ENCODE measurements at regions not wholly inside any gene's neighbourhood (a gene's known extent, or its start where the extent isn't known, plus 50 kb on each side); places are given as distances from the start of the nearest gene placed in this dataset.
"Not testable (repeated sequence)": the region's sequence is repeated elsewhere in the genome, so short reads cannot be mapped to it uniquely, and the experiment has no call there.

DNA sequence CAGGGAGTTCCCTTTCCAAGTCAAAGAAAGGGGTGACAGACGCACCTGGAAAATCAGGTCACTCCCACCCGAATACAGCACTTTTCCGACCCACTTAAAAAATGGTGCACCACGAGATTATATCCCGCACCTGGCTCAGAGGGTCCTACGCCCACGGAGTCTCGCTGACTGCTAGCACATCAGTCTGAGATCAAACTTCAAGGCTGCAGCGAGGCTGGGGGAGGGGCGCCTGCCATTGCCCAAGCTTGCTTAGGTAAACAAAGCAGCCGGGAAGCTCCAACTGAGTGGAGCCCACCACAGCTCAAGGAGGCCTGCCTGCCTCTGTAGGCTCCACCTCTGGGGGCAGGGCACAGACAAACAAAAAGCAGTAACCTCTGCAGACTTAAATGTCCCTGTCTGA is 277.8 kb upstream of the ARHGAP42 start:
- DNase-seq (ENCODE audit: extremely low spot score); POLR2A ChIA-PET; CTCF ChIA-PET: not testable (repeated sequence)

GRCh38 chr11:100419518-100419917 is 267.6 kb upstream of the ARHGAP42 start:
- no peak for DNase-seq (ENCODE audit: extremely low spot score)
- no peak for TF ChIP-seq CTCF (IDR thresholded peaks at IDR 0.05; ENCODE audit: control extremely low read depth, extremely low read depth, low read depth, missing control alignments)
- ChIA-PET CTCF (interaction anchor here (1.7 kb wide), 1 partner anchor 12 kb away, joined by 6 read pairs; no protein-coding TSS in a partner anchor), POLR2A (no interaction called here)

GRCh38 chr11:100434821-100435641 is 252.1 kb upstream of the ARHGAP42 start:
- CTCF ChIA-PET = interaction anchor here (1.0 to 1.5 kb wide), 2 partner anchors 9 to 13 kb away, joined by 3 to 5 read pairs; no protein-coding TSS in a partner anchor
- TF ChIP-seq CTCF (IDR thresholded peaks at IDR 0.05; ENCODE audit: control extremely low read depth, extremely low read depth, low read depth, missing control alignments) = no peak
- no peak for DNase-seq (ENCODE audit: extremely low spot score)
- POLR2A ChIA-PET = no interaction called here

DNA sequence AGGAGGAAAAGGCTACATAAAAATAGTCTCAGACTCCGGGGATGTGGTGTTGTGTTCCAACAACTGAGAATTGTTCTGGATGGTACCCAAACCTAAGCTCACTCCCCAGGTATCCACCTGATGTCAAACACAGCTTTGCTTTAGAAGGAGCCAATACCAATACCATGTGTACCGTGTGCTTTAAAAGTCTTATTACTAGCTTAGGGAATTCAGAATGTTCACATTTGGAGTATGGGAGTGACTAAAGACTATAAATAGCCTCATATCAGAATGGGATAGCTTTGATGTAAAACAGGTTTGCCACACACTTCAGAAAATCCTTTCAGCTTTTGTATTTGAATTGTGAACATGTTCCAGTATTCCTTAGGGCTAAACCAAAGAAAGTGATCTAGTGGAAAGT is 248.7 kb upstream of the ARHGAP42 start:
- no peak for TF ChIP-seq CTCF (IDR thresholded peaks at IDR 0.05; ENCODE audit: control extremely low read depth, extremely low read depth, low read depth, missing control alignments)
- ChIA-PET CTCF (interaction anchor here (1.0 to 1.7 kb wide), 2 partner anchors 11 to 23 kb away, joined by 3 to 6 read pairs; no protein-coding TSS in a partner anchor), POLR2A (no interaction called here)
- DNase-seq (ENCODE audit: extremely low spot score) = no peak

DNA sequence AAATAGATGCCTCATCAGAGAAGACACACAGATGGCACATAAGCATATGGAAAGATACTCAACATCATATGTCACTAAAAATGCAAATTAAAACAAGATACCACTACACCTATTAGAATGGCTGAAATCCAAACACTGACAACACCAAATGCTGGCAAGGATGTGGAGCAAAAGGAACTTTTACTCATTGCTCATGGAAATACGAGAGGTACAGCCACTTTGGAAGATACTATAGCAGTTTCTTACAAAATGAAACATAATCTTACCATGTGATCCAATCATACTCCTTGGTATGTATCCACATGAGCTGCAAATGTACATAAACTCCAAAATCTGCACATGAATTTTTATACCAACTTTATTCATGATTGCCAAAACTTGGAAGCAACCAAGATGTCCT is 246.0 kb upstream of the ARHGAP42 start:
- TF ChIP-seq CTCF (IDR thresholded peaks at IDR 0.05; ENCODE audit: control extremely low read depth, extremely low read depth, low read depth, missing control alignments) = no peak
- no peak for DNase-seq (ENCODE audit: extremely low spot score)
- ChIA-PET POLR2A (no interaction called here), CTCF (no interaction called here)

DNA sequence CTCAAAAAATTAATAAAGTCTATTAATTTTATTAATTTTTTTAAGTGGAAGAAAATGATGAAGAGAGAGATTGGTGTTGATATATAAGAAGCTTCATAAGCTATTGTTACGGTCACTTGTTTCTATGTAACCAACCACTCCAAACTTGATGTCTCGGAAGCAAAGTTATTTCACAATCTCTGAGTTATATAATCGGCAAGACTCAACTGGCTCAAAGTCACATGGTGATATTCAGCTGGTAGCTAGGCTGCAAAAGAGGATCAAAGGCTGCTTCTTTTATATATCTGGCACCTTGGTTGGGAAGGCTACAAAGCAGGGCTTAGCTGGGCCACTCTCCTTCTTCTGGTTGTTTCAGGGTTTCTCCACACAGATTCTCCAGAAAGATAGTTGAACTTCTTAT is 245.1 kb upstream of the ARHGAP42 start:
- no peak for TF ChIP-seq CTCF (IDR thresholded peaks at IDR 0.05; ENCODE audit: control extremely low read depth, extremely low read depth, low read depth, missing control alignments)
- CTCF ChIA-PET = interaction anchor here (0.9 kb wide), 1 partner anchor 18 kb away, joined by 3 read pairs; no protein-coding TSS in a partner anchor
- POLR2A ChIA-PET = no interaction called here
- DNase-seq (ENCODE audit: extremely low spot score) = no peak

GRCh38 chr11:100445231-100445735 is 241.8 kb upstream of the ARHGAP42 start:
- TF ChIP-seq CTCF (IDR thresholded peaks at IDR 0.05; ENCODE audit: control extremely low read depth, extremely low read depth, low read depth, missing control alignments) = no peak
- CTCF ChIA-PET = no interaction called here
- POLR2A ChIA-PET = no interaction called here
- no peak for DNase-seq (ENCODE audit: extremely low spot score)

- POLR2A ChIA-PET; DNase-seq (ENCODE audit: extremely low spot score); CTCF ChIA-PET: not testable (repeated sequence)
These were observed 235.2 kb upstream of the ARHGAP42 start for GRCh38 chr11:100451801-100452460.

All from GM10248 (cell line).